ENCODE measurements at regions not wholly inside any gene's neighbourhood (a gene's known extent, or its start where the extent isn't known, plus 50 kb on each side); places are given as distances from the start of the nearest gene placed in this dataset.

DNA sequence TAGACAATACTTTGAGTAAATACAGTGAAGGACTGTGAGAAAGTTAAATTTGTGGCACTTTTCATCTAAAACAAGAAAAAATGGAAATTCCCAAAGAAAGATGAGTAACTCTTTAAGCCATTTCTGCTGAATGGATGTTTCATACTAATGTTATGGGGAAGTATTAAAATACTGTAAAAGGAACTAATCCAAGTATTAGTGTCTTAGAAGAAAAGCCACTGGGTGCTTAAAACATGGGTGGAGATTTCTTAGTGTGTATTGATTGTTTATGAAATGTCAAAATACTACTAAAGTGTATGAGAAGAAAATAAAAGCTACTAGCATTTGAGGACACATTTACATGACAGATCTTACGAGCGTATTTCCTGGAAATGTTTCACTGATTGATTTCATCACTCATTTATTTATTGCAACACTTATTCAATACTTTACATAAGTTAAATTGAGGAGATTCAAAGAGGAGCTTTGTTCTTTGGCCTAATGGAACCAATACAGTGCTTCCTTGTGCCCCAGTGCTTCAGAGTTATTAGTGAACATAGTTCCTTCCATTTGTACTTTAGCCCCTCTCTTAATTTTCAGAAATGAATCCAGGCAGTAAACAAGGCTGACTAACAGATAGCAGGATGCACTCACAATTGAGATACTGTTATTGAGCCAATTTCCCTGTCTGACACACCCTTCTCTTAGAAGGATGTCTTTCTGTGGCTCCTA is 155.5 kb upstream of the AHR start:
- no peaks in the 10 kb centered on the region for H3K79me1 ChIP-seq (ENCODE audit: insufficient read depth, low read depth, low read length, poor library complexity, severe bottlenecking)
- no peaks in the 10 kb centered on the region for H3K4me1 ChIP-seq (ENCODE audit: insufficient read depth, low read length)
- no peak overlapping the region for H2BK20ac ChIP-seq (ENCODE audit: low read depth, low read length, poor library complexity, severe bottlenecking)
- H3K79me2 ChIP-seq (ENCODE audit: insufficient read depth, low read length) = no peaks in the 10 kb centered on the region
- H3K9me3 Mint-ChIP-seq = no peaks in the 10 kb centered on the region
- no CpG with 5 or more reads among the region's 2 CpGs for whole genome bisulfite sequencing (ENCODE audit: extremely low coverage, insufficient read length, low lambda C conversion rate)
- no peak overlapping the region for H4K91ac ChIP-seq (ENCODE audit: insufficient read length, low read depth, low read length)
- H2BK5ac ChIP-seq (ENCODE audit: insufficient read length, low read length) = no peak overlapping the region
- no peak overlapping the region for H3T11ph ChIP-seq (ENCODE audit: low read length)
- no peak overlapping the region for H3K9ac ChIP-seq (ENCODE audit: extremely low read depth, insufficient read length, low read length)
- no peak overlapping the region for H3K23ac ChIP-seq (ENCODE audit: insufficient read length, low read depth, low read length)
- no peak overlapping the region for H2BK15ac ChIP-seq (ENCODE audit: low read depth, low read length)
- no peak overlapping the region for H3K4me3 Mint-ChIP-seq
- no peak overlapping the region for H2BK12ac ChIP-seq (ENCODE audit: insufficient read length, low read depth, low read length)
- H3K27me3 Mint-ChIP-seq (ENCODE audit: low read depth) = no peaks in the 10 kb centered on the region
- peak overlapping the region; percentile 40 for H2AFZ ChIP-seq (ENCODE audit: low read length)
- TF ChIP-seq, protein P1, sequence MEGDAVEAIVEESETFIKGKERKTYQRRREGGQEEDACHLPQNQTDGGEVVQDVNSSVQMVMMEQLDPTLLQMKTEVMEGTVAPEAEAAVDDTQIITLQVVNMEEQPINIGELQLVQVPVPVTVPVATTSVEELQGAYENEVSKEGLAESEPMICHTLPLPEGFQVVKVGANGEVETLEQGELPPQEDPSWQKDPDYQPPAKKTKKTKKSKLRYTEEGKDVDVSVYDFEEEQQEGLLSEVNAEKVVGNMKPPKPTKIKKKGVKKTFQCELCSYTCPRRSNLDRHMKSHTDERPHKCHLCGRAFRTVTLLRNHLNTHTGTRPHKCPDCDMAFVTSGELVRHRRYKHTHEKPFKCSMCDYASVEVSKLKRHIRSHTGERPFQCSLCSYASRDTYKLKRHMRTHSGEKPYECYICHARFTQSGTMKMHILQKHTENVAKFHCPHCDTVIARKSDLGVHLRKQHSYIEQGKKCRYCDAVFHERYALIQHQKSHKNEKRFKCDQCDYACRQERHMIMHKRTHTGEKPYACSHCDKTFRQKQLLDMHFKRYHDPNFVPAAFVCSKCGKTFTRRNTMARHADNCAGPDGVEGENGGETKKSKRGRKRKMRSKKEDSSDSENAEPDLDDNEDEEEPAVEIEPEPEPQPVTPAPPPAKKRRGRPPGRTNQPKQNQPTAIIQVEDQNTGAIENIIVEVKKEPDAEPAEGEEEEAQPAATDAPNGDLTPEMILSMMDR (conservative IDR thresholded peaks at IDR 0.05) = no peak
- DNase-seq = no peak
- H3K56ac ChIP-seq (ENCODE audit: insufficient read length, low read depth, low read length) = no peak overlapping the region
- H3K27ac Mint-ChIP-seq = no peak overlapping the region
- H3K36me3 Mint-ChIP-seq (ENCODE audit: insufficient read depth in 1 of 3, low read depth in 3 of 3) = no peaks in the 10 kb centered on the region
- H3K14ac ChIP-seq (ENCODE audit: insufficient read depth, low read length) = no peak overlapping the region
- H4K8ac ChIP-seq (replicated peaks; ENCODE audit: insufficient read length, low read depth, low read length) = no peak overlapping the region
- H4K5ac ChIP-seq (ENCODE audit: insufficient read length, low read depth, low read length) = no peak overlapping the region
- no peaks in the 10 kb centered on the region for H3K23me2 ChIP-seq (ENCODE audit: insufficient read length, low read depth, low read length, poor library complexity, severe bottlenecking)
- H3K27ac ChIP-seq (ENCODE audit: insufficient read length, low read depth, low read length) = no peak overlapping the region
- H3K18ac ChIP-seq (ENCODE audit: insufficient read length, low read depth, low read length) = no peak overlapping the region
- no peaks in the 10 kb centered on the region for H3K27me3 ChIP-seq (ENCODE audit: insufficient read depth, low read length)
- no peaks in the 10 kb centered on the region for H3K4me1 Mint-ChIP-seq
- H2BK120ac ChIP-seq (ENCODE audit: low read depth, low read length, poor library complexity, severe bottlenecking) = no peak overlapping the region
- no peak overlapping the region for H3K4ac ChIP-seq (ENCODE audit: low read depth, low read length)
- H3K9me3 ChIP-seq (ENCODE audit: control insufficient read depth, low read depth, low read length) = no peaks in the 10 kb centered on the region
- no peaks in the 10 kb centered on the region for H4K20me1 ChIP-seq (ENCODE audit: control insufficient read depth, insufficient read depth, insufficient read length)
- H3K4me2 ChIP-seq (ENCODE audit: insufficient read depth, insufficient read length, low read length) = no peak overlapping the region
- H2AK5ac ChIP-seq (ENCODE audit: insufficient read length, low read length) = no peak overlapping the region
